BE2C (cell line): ENCODE measurements at regions not wholly inside any gene's neighbourhood (a gene's known extent, or its start where the extent isn't known, plus 50 kb on each side); places are given as distances from the start of the nearest gene placed in this dataset.

ENCODE experiments used
- DNase-seq: peaks from one replicate; pipeline ENCODE4 v3.0.0-alpha.2; 2020
- H3K27me3 ChIP-seq: fragments of 250-450 bp; sonication (Bioruptor Pico); 2 replicates; pipeline ENCODE4 v1.5.1; 2020; ENCODE audit warnings: mild to moderate bottlenecking
- H3K36me3 ChIP-seq: fragments of 250-450 bp; sonication (Bioruptor Pico); 2 replicates; pipeline ENCODE4 v1.5.1; 2020; ENCODE audit warnings: mild to moderate bottlenecking
- H3K4me1 ChIP-seq: fragments of 250-450 bp; sonication (Bioruptor Pico); 2 replicates; pipeline ENCODE4 v1.5.1; 2020
- H3K4me3 ChIP-seq: 2 replicates; pipeline ENCODE4 v1.5.1; 2011; ENCODE audit warnings: low read depth, low read length
- H3K9me3 ChIP-seq: fragments of 250-450 bp; sonication (Bioruptor Pico); 2 replicates; pipeline ENCODE4 v1.5.1; 2020
- TF ChIP-seq, protein P1 (sequence below): IDR thresholded peaks from 2 replicates; pipeline ENCODE4 v1.5.1; 2012; ENCODE audit warnings: mild to moderate bottlenecking, low read depth, low read length

DNA sequence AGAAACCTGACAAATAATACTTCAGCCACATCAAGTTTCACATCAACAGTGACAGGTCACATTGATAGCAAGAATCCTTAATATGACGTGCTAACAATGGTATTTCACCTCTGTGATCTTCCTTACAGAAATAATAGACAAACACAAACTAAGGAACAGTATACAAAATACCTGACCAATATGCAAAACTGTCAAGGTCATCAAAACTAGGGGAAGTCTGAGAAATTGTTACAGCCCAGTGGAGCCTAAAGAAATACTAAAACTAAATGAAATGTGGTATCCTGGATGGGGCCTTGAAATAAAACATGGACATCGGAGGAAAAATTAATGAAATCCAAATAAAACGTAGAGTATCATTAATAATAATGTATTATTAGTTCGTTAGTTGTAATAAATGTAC lies 422.0 kb upstream of the ZNF385D start:
- TF ChIP-seq, protein P1, sequence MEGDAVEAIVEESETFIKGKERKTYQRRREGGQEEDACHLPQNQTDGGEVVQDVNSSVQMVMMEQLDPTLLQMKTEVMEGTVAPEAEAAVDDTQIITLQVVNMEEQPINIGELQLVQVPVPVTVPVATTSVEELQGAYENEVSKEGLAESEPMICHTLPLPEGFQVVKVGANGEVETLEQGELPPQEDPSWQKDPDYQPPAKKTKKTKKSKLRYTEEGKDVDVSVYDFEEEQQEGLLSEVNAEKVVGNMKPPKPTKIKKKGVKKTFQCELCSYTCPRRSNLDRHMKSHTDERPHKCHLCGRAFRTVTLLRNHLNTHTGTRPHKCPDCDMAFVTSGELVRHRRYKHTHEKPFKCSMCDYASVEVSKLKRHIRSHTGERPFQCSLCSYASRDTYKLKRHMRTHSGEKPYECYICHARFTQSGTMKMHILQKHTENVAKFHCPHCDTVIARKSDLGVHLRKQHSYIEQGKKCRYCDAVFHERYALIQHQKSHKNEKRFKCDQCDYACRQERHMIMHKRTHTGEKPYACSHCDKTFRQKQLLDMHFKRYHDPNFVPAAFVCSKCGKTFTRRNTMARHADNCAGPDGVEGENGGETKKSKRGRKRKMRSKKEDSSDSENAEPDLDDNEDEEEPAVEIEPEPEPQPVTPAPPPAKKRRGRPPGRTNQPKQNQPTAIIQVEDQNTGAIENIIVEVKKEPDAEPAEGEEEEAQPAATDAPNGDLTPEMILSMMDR: no peak
- H3K9me3 ChIP-seq: no peaks in the 10 kb centered on the region
- no peak overlapping the region for H3K4me3 ChIP-seq
- H3K4me1 ChIP-seq: no peaks in the 10 kb centered on the region
- DNase-seq: no peak
- H3K27me3 ChIP-seq: no peaks in the 10 kb centered on the region
- H3K36me3 ChIP-seq: no peaks in the 10 kb centered on the region

DNA sequence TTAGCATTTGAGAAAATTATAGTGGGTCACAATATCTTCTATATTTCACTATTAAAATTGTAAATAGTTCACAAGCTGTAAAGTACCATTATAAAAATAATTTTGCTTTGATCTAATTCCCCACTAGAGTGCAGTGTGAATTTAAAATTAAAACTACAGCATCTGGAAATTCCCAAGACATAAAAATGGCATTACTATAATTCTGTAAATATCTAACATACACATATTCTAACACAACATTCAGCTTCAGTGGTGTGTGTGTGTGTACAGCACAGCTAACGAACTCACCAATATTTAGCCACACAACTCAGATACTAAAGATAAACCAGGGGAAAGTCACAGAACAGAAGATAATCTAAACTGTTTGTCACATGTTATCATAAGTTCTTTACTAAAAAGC lies 424.9 kb upstream of the ZNF385D start:
- no peak for DNase-seq
- Histone ChIP-seq H3K36me3 (no peaks in the 10 kb centered on the region), H3K9me3 (no peaks in the 10 kb centered on the region), H3K27me3 (no peaks in the 10 kb centered on the region), H3K4me1 (no peaks in the 10 kb centered on the region), H3K4me3 (no peak overlapping the region)
- TF ChIP-seq, protein P1: no peak

DNA sequence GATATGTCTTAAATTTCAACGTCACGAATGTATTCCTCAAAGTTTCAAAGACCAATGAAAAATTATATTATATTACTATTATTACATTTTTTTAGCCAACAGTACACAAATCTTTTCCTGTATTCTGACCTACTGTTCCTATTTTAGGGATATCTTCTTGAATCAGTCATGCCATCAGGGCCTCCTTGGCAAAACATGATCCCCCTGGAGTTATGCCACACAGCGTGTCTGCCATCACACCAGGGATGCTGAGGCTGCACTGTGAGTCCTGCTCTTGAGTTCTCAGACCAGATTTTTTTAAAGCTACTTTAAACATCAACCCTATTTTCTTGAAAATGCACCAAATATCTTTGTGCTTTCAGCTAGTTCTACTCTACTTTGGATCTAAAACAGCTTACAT lies 425.9 kb upstream of the ZNF385D start:
- Histone ChIP-seq H3K4me1 (no peaks in the 10 kb centered on the region), H3K27me3 (no peaks in the 10 kb centered on the region), H3K9me3 (no peaks in the 10 kb centered on the region), H3K36me3 (no peaks in the 10 kb centered on the region), H3K4me3 (no peak overlapping the region)
- TF ChIP-seq, protein P1: no peak
- DNase-seq: no peak

DNA sequence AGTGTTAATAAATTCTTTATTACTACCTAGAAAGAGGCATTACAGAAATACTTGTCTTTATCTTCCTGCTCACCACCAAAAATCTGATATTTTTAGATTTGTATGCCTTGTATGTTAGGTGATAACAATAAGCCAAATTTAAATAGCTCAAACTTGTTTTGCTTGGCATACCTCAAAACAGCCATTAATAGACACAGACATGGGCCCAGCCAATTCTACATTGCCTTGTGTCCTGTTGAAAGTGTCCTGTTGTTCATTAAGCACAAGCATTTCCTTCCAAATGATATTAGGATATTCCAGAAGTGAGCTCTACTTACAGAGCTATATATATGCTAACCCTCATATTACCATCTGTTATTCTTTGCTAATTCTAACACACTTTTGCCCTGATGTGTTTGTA lies 438.6 kb upstream of the ZNF385D start:
- DNase-seq: no peak
- Histone ChIP-seq H3K4me1 (no peaks in the 10 kb centered on the region), H3K4me3 (no peak overlapping the region), H3K9me3 (no peaks in the 10 kb centered on the region), H3K36me3 (no peaks in the 10 kb centered on the region), H3K27me3 (no peaks in the 10 kb centered on the region)
- TF ChIP-seq, protein P1: no peak

DNA sequence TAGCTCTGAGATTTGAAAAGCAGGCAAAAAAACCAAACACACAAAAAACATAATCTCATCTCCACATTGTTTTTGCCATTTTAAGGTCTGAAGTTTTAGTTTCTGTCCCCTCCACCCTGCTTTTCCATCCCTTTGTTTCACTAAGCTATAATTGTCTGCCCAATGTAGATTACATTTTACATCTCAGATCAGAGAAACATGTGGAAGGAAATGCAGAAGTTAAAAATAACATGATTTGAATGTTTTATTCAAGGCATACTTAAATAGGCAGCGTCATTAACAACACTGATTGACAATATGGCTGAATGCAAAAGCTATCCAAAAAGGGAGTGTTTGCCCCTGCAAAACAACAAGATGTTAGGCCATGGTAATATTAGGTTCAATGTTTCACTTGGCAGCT lies 448.1 kb upstream of the ZNF385D start:
- Histone ChIP-seq H3K4me3 (no peak overlapping the region), H3K27me3 (no peaks in the 10 kb centered on the region), H3K36me3 (no peaks in the 10 kb centered on the region), H3K4me1 (no peaks in the 10 kb centered on the region), H3K9me3 (no peaks in the 10 kb centered on the region)
- DNase-seq: no peak
- TF ChIP-seq, protein P1: no peak

DNA sequence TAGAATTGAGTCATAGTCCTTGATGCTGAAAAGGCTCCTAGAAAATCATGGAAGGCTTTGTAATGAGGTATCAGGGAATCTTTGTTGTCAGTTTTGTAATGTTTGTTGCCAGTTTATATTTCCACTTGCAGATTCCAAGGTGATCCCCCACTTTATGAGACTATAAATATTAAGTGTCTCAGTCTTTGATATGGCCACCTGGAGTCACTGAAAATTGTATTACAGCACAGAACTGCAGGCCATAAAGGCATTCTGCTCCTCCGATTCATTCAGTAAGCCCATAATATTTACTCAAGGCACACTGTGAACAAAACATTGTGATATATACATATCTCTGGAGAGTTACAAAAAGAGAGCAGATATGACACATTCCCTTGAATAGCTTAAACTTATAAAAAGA lies 457.8 kb upstream of the ZNF385D start:
- no peaks in the 10 kb centered on the region for H3K9me3 ChIP-seq
- TF ChIP-seq, protein P1: no peak
- no peaks in the 10 kb centered on the region for H3K27me3 ChIP-seq
- H3K4me3 ChIP-seq: no peak overlapping the region
- H3K4me1 ChIP-seq: no peaks in the 10 kb centered on the region
- no peaks in the 10 kb centered on the region for H3K36me3 ChIP-seq
- no peak for DNase-seq
